Pancreas (tissue), 10 donors: ENCODE measurements at regions not wholly inside any gene's neighbourhood (a gene's known extent, or its start where the extent isn't known, plus 50 kb on each side); places are given as distances from the start of the nearest gene placed in this dataset.
A peak's percentile ranks its signal among the peaks of the same experiment; 100 is the strongest.

Experiments
- ATAC-seq, 4 donors: fragments of 200-7000 bp; cut with Tn5 transposase; one replicate each; pipeline versions ENCODE4 v1.8.0 to v1.9.1; 2020; ENCODE audit warnings: mild to moderate bottlenecking in 4 of 4, moderate library complexity in 4 of 4
- DNase-seq, 6 donors: peaks; one replicate each; pipeline ENCODE4 v3.0.0-alpha.2; 2020
- FAIRE-seq: peaks from 2 replicates; lab custom pipeline; 2012; peaks lifted over from hg19 to GRCh38; lab: Jason Lieb, UNC
- H3K27ac ChIP-seq, 4 donors: fragments of 200-600 bp; sonication (generic); 1 replicate in 3 of 4; 2 replicates in 1 of 4; pipeline versions ENCODE4 v1.5.0 to v1.8.0; 2020
- H3K27me3 ChIP-seq, 4 donors: fragments of 200-600 bp; one replicate each; pipeline ENCODE4 v1.8.0; 2021
- H3K36me3 ChIP-seq, 3 donors: fragments of 200-600 bp; sonication (generic) in 1 of 3; one replicate each; pipeline versions ENCODE4 v1.5.0 to v1.8.0; 2020 to 2021
- H3K4me1 ChIP-seq, 3 donors: fragments of 200-600 bp; one replicate each; pipeline ENCODE4 v1.8.0; 2021
- H3K4me3 ChIP-seq, 4 donors: fragments of 200-600 bp; sonication (generic) in 2 of 4; one replicate each; pipeline versions ENCODE4 v1.5.0 to v1.8.0; 2020 to 2021
- H3K9me3 ChIP-seq, 4 donors: fragments of 200-600 bp; one replicate each; pipeline ENCODE4 v1.8.0; 2021
- CTCF ChIP-seq, 4 donors: fragments of 200-600 bp; sonication (generic) in 3 of 4; IDR thresholded peaks; one replicate each; pipeline versions ENCODE4 v1.5.0 to v1.8.0; 2021; ENCODE audit warnings: antibody characterized with exemption in 4 of 4
- WGBS, 2 donors: extraction: QIAGEN DNeasy Blood & Tissue Kit; methylation state at CpG; one replicate each; pipeline ENCODE4 v1.1.7; 2013; 5-methylcytosine and 5-hydroxymethylcytosine counted together
- intact Hi-C, 3 donors: fragments of 100-400 bp; cut with DNase I; formaldehyde crosslinking; loops; one replicate each; pipeline versions ENCODE4 v1.11.1 to v1.14.2; 2022
- donor health status: healthy with polysubstance abuse.
- donor health status: DM: no; HTN: no; CAD: no; lungs with moderate emphysema.
- donor health status: DM: no; HTN: no; CAD: no.
- donor health status: control.
- donor health status: control.
- donor health status: Bipolar disorder and iron deficiency.
- donor health status: DM: yes; HTN: yes; CAD: no.
- donor health status: DM: no; HTN: no; CAD: no.
- donor health status: DM: no; HTN: no; CAD: no.
- donor health status: DM: yes; HTN: yes; CAD: no.

GRCh38 chr1:234724516-234725176 lies 114.7 kb upstream of the IRF2BP2 start:
- H3K27me3 ChIP-seq, result no peaks in the 10 kb centered on the region
- TF ChIP-seq CTCF (IDR thresholded peaks at IDR 0.05), result no peak
- peak overlapping the region in 1 of 4 donors; percentile 27 for H3K4me3 ChIP-seq
- FAIRE-seq, result no peak
- peak; percentile 77 to 92 (median 80) for DNase-seq
- intact Hi-C loops, result loop anchor here in 2 of 3 donors (5.0 kb wide), 4 partner anchors 107 to 358 kb away; no protein-coding TSS in a partner anchor
- ATAC-seq, result peak; percentile 48 to 71 (median 54)
- no peaks in the 10 kb centered on the region for H3K9me3 ChIP-seq
- WGBS, 2 donors, result 0 to 1% methylated on average over 16 of the region's 16 CpGs
- H3K36me3 ChIP-seq, result no peaks in the 10 kb centered on the region
- peaks cover 54 to 69% (median 61%) of the 10 kb centered on the region in 3 donors for H3K4me1 ChIP-seq
- H3K27ac ChIP-seq, result peak overlapping the region; percentile 94 to 99 (median 97)

GRCh38 chr1:234722904-234723720 lies 113.1 kb upstream of the IRF2BP2 start:
- no peaks in the 10 kb centered on the region for H3K9me3 ChIP-seq
- H3K27me3 ChIP-seq, result no peaks in the 10 kb centered on the region
- no peaks in the 10 kb centered on the region for H3K36me3 ChIP-seq
- DNase-seq (peak in 5 of 6 donors; percentile 60 to 79 (median 69)), FAIRE-seq (no peak), ATAC-seq (peak; percentile 2 to 30 (median 14))
- intact Hi-C loops, result loop anchor here in 2 of 3 donors (5.0 kb wide), 3 partner anchors 106 to 244 kb away; no protein-coding TSS in a partner anchor
- peaks cover 64 to 83% (median 68%) of the 10 kb centered on the region in 3 donors for H3K4me1 ChIP-seq
- WGBS, 2 donors, result 37 to 51% methylated on average over 26 of the region's 26 CpGs
- H3K27ac ChIP-seq, result peak overlapping the region; percentile 94 to 99 (median 97)
- no peak overlapping the region for H3K4me3 ChIP-seq
- TF ChIP-seq CTCF (IDR thresholded peaks at IDR 0.05), result no peak

GRCh38 chr1:234722270-234722704 lies 112.3 kb upstream of the IRF2BP2 start:
- FAIRE-seq (no peak), DNase-seq (no peak), ATAC-seq (no peak)
- no peak for TF ChIP-seq CTCF (IDR thresholded peaks at IDR 0.05)
- WGBS, 2 donors, result 59 to 67% methylated on average over 9 of the region's 9 CpGs
- H3K27me3 ChIP-seq, result no peaks in the 10 kb centered on the region
- H3K36me3 ChIP-seq, result no peaks in the 10 kb centered on the region
- H3K4me1 ChIP-seq, result peaks cover 68 to 86% (median 71%) of the 10 kb centered on the region in 3 donors
- H3K27ac ChIP-seq, result peak overlapping the region; percentile 94 to 99 (median 97)
- intact Hi-C loops, result loop anchor here in 2 of 3 donors (5.0 kb wide), 3 partner anchors 105 to 245 kb away; no protein-coding TSS in a partner anchor
- H3K4me3 ChIP-seq, result no peak overlapping the region
- no peaks in the 10 kb centered on the region for H3K9me3 ChIP-seq

DNA sequence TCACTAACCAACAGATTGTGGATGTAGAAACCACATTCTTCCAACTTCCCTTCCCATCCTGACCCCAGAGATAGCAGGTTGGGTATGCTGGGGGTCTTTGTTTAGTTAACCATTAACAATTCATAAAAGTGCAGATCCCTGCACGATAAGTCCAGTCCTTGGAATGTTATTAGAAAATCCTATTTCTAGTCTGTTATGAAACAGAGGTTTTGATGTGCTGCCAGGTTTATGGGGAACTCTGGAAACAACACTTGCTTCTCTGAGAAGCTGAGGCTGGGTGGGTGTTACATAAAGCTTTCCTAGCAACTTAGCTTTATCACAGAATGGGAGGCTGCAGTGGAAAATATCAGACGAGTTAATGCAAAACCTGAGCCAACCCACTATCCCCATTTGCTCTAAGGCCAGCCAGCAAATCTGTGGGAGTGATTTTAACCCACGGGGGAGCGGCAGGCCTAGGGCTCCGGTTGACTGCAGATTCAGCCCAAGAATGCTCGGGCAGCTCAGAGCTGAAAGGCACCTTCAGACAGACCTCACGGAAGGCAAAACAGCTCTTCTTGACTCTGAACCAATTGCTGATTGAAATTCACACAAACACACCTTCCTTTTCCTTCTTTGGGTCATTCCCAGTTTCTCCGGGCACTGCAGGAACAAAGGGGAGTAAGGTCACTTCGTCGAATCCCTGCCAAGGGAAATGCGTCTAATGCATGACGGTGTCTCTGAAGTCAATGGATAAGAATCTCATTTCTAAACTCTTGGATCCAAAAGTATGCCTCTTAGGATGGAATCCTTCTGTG lies 111.7 kb upstream of the IRF2BP2 start:
- peak overlapping the region; percentile 94 to 99 (median 97) for H3K27ac ChIP-seq
- no peaks in the 10 kb centered on the region for H3K9me3 ChIP-seq
- H3K36me3 ChIP-seq, result no peaks in the 10 kb centered on the region
- intact Hi-C loops, result loop anchor here in 2 of 3 donors (5.0 kb wide), 3 partner anchors 104 to 246 kb away; no protein-coding TSS in a partner anchor
- ATAC-seq, result peak in 2 of 4 donors; percentile 1 to 10
- FAIRE-seq, result no peak
- WGBS, 2 donors, result 4 to 7% methylated on average over 12 of the region's 12 CpGs
- peaks cover 65 to 86% (median 73%) of the 10 kb centered on the region in 3 donors for H3K4me1 ChIP-seq
- peak in 4 of 6 donors; percentile 49 to 77 (median 65) for DNase-seq
- H3K4me3 ChIP-seq, result no peak overlapping the region
- TF ChIP-seq CTCF (IDR thresholded peaks at IDR 0.05), result no peak
- no peaks in the 10 kb centered on the region for H3K27me3 ChIP-seq
